ENCODE measurements at regions not wholly inside any gene's neighbourhood (a gene's known extent, or its start where the extent isn't known, plus 50 kb on each side); places are given as distances from the start of the nearest gene placed in this dataset.
"Not testable (repeated sequence)": the region's sequence is repeated elsewhere in the genome, so short reads cannot be mapped to it uniquely, and the experiment has no call there.

DNA sequence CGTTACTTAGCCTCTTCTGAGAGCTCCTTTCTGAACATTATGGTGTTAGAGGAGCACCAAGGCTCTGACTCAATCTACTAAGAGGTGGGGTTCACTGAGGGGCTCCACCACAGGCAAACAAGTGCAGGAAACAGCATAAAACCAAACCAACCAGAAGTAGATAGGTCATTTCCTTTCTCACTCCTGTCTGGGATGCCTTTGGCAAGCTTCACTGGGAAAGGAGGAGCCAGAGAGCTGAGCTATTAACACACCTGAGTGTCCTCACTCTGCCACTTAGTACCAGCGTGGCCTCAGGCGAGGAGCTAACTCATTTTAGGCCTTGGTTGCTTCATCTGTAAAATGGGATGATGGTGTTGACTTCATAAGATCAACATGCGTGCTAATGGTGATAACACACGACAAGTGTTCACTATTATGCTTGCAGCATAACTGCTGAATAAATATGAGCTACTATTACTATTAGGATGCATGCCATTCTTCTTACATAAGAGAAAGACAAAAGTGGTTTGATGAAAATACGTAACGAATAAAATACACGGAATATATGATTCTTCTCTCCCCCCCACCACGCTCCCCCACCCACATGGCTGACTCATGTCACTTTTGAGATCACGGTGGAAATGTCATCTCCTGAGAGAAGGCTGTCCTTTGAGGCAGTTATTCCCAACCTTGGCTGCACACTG, 185.4 kb downstream of the BCAS1 start:
- Histone ChIP-seq H3K9me3 (no peaks in the 10 kb centered on the region), H3K27me3 (replicated peaks in 1 of 2; ENCODE audit: control insufficient read depth in 2 of 2, extremely low read depth in 1 of 2, insufficient read depth in 2 of 2, low read length in 1 of 2) (no peaks in the 10 kb centered on the region), H3K27ac (ENCODE audit: low read length) (no peak overlapping the region), H3K4me1 (ENCODE audit: control insufficient read depth in 1 of 2, extremely low read depth in 1 of 2, insufficient read depth in 2 of 2, low read length in 2 of 2) (peaks cover 4 to 27% of the 10 kb centered on the region in 2 experiments), H3K4me3 (ENCODE audit: control insufficient read depth in 1 of 2, extremely low read depth in 1 of 2, low read length in 1 of 2) (no peak overlapping the region), H3K36me3 (ENCODE audit: control insufficient read depth in 2 of 2, extremely low read depth in 1 of 2, insufficient read depth in 1 of 2, low read length in 1 of 2) (no peaks in the 10 kb centered on the region)
- ATAC-seq (replicated peaks in 1 of 4): peak; percentile 51 to 88 (median 87)
- POLR2A ChIA-PET: no interaction called here
- CTCF ChIA-PET: interaction anchor here (0.5 to 1.6 kb wide), 5 partner anchors 12 to 383 kb away, joined by 3 to 9 read pairs (median 4); no protein-coding TSS in a partner anchor
- Mint-ChIP-seq H3K9me3 (peaks cover 0 to 3% (median 0%) of the 10 kb centered on the region in 3 donors), H3K27me3 (no peaks in the 10 kb centered on the region), H3K27ac (peak overlapping the region; percentile 91 to 95), H3K4me3 (peak overlapping the region in 1 of 3 donors; percentile 62), H3K4me1 (peaks cover 30 to 44% (median 35%) of the 10 kb centered on the region in 3 donors), H3K36me3 (no peaks in the 10 kb centered on the region)
- 40% methylated on average over 1 of the region's 10 CpGs for WGBS (ENCODE audit: insufficient coverage)
- DNase-seq: peak in 6 of 35 experiments; percentile 13 to 34 (median 30)

DNA sequence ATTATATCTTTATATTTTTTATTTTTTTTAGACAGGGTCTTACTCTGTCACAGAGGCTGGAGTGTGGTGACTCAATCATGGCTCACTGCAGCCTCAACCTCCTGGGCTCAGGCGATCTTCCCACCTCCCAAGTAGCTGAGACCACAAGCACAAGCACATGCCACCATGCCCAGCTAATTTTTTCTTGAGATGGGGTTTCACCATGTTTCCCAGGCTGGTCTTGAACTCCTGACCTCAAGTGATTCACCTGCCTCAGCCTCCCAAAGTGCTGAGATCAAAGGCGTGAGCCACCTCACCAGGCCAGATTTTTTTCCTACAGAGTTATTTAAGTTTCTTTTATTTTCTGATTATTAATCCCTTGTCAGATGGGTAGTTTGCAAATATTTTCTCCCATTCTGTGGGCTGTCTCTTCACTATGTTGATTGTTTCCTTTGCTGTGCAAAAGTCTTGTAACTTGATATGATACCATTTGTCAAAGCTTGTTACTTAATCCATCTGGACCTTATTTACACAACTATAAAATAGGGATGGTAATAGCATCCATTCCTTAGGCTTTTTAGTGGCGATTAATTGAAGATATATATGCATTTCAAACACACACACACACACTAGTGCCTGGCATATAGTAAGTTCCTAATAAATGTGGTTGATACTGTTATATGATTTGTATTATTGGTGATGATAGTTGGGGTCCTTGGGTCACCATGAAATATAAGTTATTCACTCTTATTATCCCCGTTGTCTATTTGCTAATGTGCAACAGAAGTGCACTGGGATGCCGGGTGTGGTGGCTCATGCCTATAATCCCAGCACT, 187.1 kb downstream of the BCAS1 start:
- Histone ChIP-seq H3K27ac (ENCODE audit: low read length) (no peak overlapping the region), H3K4me1 (ENCODE audit: control insufficient read depth in 1 of 2, extremely low read depth in 1 of 2, insufficient read depth in 2 of 2, low read length in 2 of 2) (peaks cover 4 to 28% of the 10 kb centered on the region in 2 experiments), H3K27me3 (replicated peaks in 1 of 2; ENCODE audit: control insufficient read depth in 2 of 2, extremely low read depth in 1 of 2, insufficient read depth in 2 of 2, low read length in 1 of 2) (no peaks in the 10 kb centered on the region), H3K4me3 (ENCODE audit: control insufficient read depth in 1 of 2, extremely low read depth in 1 of 2, low read length in 1 of 2) (no peak overlapping the region), H3K9me3 (no peaks in the 10 kb centered on the region), H3K36me3 (ENCODE audit: control insufficient read depth in 2 of 2, extremely low read depth in 1 of 2, insufficient read depth in 1 of 2, low read length in 1 of 2) (no peaks in the 10 kb centered on the region)
- POLR2A ChIA-PET: no interaction called here
- Mint-ChIP-seq H3K36me3 (no peaks in the 10 kb centered on the region), H3K4me3 (no peak overlapping the region), H3K9me3 (peaks cover 0 to 3% (median 0%) of the 10 kb centered on the region in 3 donors), H3K4me1 (peaks cover 21 to 41% (median 36%) of the 10 kb centered on the region in 3 donors), H3K27ac (peak overlapping the region; percentile 31 to 52), H3K27me3 (no peaks in the 10 kb centered on the region)
- DNase-seq (no peak), ATAC-seq (replicated peaks in 1 of 4) (no peak)
- CTCF ChIA-PET: interaction anchor here in 1 of 2 donors (1.3 kb wide), 1 partner anchor 33 kb away, joined by 3 read pairs; no protein-coding TSS in a partner anchor
- WGBS (ENCODE audit: insufficient coverage): 86% methylated on average over 1 of the region's 5 CpGs

DNA sequence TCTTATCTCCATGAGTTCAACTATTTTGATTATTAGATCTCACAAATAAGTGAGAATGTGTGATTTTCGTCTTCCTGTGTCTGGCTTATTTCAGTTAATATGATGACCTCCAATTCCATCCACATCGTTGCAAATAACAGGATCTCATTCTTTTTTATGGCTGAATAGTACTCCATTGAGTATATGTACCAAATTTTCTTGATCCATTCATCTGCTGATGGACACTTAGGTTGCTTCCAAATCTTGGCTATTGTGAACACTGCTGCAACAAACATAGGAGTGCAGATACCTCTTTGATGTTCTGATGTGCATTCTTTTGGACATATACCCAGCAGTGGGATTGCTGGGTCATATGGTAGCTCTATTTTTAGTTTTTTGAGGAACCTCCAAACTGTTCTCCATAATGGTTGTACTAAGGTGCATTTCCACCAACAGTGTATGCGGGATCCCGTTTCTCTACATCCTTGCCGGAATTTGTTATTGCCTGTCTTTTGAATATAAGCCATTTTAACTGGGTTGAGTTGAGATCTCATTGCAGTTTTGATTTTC, 187.9 kb downstream of the BCAS1 start:
- no CpG with 5 or more reads among the region's 5 CpGs for WGBS (ENCODE audit: insufficient coverage)
- H3K27ac Mint-ChIP-seq; H3K27me3 Mint-ChIP-seq; H3K4me3 Mint-ChIP-seq; H3K36me3 Mint-ChIP-seq; H3K27me3 ChIP-seq (replicated peaks in 1 of 2; ENCODE audit: control insufficient read depth in 2 of 2, extremely low read depth in 1 of 2, insufficient read depth in 2 of 2, low read length in 1 of 2); H3K9me3 Mint-ChIP-seq; H3K4me3 ChIP-seq (ENCODE audit: control insufficient read depth in 1 of 2, extremely low read depth in 1 of 2, low read length in 1 of 2); ATAC-seq (replicated peaks in 1 of 4); H3K9me3 ChIP-seq; DNase-seq; H3K36me3 ChIP-seq (ENCODE audit: control insufficient read depth in 2 of 2, extremely low read depth in 1 of 2, insufficient read depth in 1 of 2, low read length in 1 of 2); H3K27ac ChIP-seq (ENCODE audit: low read length): not testable (repeated sequence)
- peaks cover 18 to 34% (median 31%) of the 10 kb centered on the region in 3 donors for H3K4me1 Mint-ChIP-seq
- POLR2A ChIA-PET: interaction anchor here (0.6 kb wide), 2 partner anchors 15 to 95 kb away, joined by 3 read pairs; no protein-coding TSS in a partner anchor
- CTCF ChIA-PET: interaction anchor here in 1 of 2 donors (1.3 kb wide), 1 partner anchor 34 kb away, joined by 3 read pairs; no protein-coding TSS in a partner anchor
- peaks cover 4 to 24% of the 10 kb centered on the region in 2 experiments for H3K4me1 ChIP-seq (ENCODE audit: control insufficient read depth in 1 of 2, extremely low read depth in 1 of 2, insufficient read depth in 2 of 2, low read length in 2 of 2)

DNA sequence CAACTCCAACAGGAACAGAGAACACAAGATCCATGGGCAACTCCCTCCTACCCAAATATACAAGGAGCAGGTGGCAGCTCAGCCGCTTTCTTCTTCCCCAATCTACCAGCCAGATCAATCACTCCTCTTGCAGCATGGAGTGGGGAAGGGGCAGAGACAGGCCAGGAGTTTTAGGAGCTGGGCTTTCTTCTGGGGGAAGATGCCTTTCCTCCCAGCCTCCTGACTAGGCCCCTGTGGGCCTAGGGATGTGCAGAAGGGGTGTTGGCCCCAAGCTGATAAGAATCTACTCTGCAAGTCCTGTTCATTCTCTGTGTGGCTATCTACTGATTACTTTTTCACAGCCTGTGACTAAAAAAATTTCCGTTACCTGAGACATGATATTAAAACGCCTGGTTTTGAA, 189.0 kb downstream of the BCAS1 start:
- DNase-seq (no peak), ATAC-seq (replicated peaks in 1 of 4) (no peak)
- WGBS (ENCODE audit: insufficient coverage): no CpG with 5 or more reads among the region's 3 CpGs
- CTCF ChIA-PET: interaction anchor here (0.5 to 1.8 kb wide), 2 partner anchors 9 to 314 kb away, joined by 3 to 11 read pairs; no protein-coding TSS in a partner anchor
- H3K4me1 Mint-ChIP-seq: peaks cover 18 to 34% (median 31%) of the 10 kb centered on the region in 3 donors
- no peaks in the 10 kb centered on the region for H3K27me3 Mint-ChIP-seq
- no peaks in the 10 kb centered on the region for H3K36me3 Mint-ChIP-seq
- Histone ChIP-seq H3K27ac (ENCODE audit: low read length) (no peak overlapping the region), H3K36me3 (ENCODE audit: control insufficient read depth in 2 of 2, extremely low read depth in 1 of 2, insufficient read depth in 1 of 2, low read length in 1 of 2) (no peaks in the 10 kb centered on the region), H3K9me3 (no peaks in the 10 kb centered on the region), H3K4me1 (ENCODE audit: control insufficient read depth in 1 of 2, extremely low read depth in 1 of 2, insufficient read depth in 2 of 2, low read length in 2 of 2) (peaks cover 4 to 24% of the 10 kb centered on the region in 2 experiments), H3K4me3 (ENCODE audit: control insufficient read depth in 1 of 2, extremely low read depth in 1 of 2, low read length in 1 of 2) (no peak overlapping the region), H3K27me3 (replicated peaks in 1 of 2; ENCODE audit: control insufficient read depth in 2 of 2, extremely low read depth in 1 of 2, insufficient read depth in 2 of 2, low read length in 1 of 2) (no peaks in the 10 kb centered on the region)
- POLR2A ChIA-PET: interaction anchor here (0.6 to 0.8 kb wide), 3 partner anchors 9 to 226 kb away, joined by 3 to 11 read pairs (median 3); no protein-coding TSS in a partner anchor
- peaks cover 0 to 3% (median 0%) of the 10 kb centered on the region in 3 donors for H3K9me3 Mint-ChIP-seq
- H3K4me3 Mint-ChIP-seq: no peak overlapping the region
- H3K27ac Mint-ChIP-seq: no peak overlapping the region

DNA sequence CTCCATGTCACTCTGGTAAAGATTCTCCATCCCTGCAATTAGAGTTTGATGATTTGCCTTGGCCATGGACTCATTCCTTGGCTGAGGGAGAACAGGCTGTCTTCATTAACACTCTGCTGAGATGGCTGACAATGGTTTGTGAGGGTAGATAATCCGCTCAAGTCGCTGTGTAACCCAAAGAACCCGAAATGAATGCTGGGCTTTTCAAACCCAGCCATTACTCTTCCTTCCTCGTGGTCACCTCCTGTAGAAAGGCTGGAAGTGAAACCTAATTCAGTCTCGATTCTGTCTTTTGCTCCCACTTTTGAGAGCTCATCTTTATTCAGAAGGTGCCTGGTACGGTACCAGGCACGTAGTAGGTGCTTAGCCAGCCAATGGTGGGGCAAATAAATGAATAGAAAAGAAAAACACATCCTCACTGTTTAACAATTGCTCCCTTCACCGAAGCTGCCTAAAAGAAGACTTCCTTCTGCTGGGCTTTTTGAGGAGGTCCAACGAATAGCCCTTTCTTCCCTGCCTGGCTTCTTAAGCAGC, 190.2 kb downstream of the BCAS1 start:
- H3K36me3 ChIP-seq (ENCODE audit: control insufficient read depth in 2 of 2, extremely low read depth in 1 of 2, insufficient read depth in 1 of 2, low read length in 1 of 2): no peaks in the 10 kb centered on the region
- CTCF ChIA-PET: interaction anchor here (0.5 to 1.8 kb wide), 4 partner anchors 8 to 767 kb away, joined by 3 to 11 read pairs (median 4); no protein-coding TSS in a partner anchor
- POLR2A ChIA-PET: no interaction called here
- WGBS (ENCODE audit: insufficient coverage): 100% methylated on average over 2 of the region's 9 CpGs
- H3K4me3 ChIP-seq (ENCODE audit: control insufficient read depth in 1 of 2, extremely low read depth in 1 of 2, low read length in 1 of 2): no peak overlapping the region
- no peak for DNase-seq
- H3K27ac Mint-ChIP-seq: peak overlapping the region in 1 of 2 donors; percentile 22
- H3K4me1 ChIP-seq (ENCODE audit: control insufficient read depth in 1 of 2, extremely low read depth in 1 of 2, insufficient read depth in 2 of 2, low read length in 2 of 2): peaks cover 4 to 22% of the 10 kb centered on the region in 2 experiments
- H3K9me3 ChIP-seq: no peaks in the 10 kb centered on the region
- peaks cover 17 to 34% (median 25%) of the 10 kb centered on the region in 3 donors for H3K4me1 Mint-ChIP-seq
- H3K4me3 Mint-ChIP-seq: no peak overlapping the region
- no peaks in the 10 kb centered on the region for H3K27me3 ChIP-seq (replicated peaks in 1 of 2; ENCODE audit: control insufficient read depth in 2 of 2, extremely low read depth in 1 of 2, insufficient read depth in 2 of 2, low read length in 1 of 2)
- H3K27me3 Mint-ChIP-seq: no peaks in the 10 kb centered on the region
- no peak overlapping the region for H3K27ac ChIP-seq (ENCODE audit: low read length)
- no peaks in the 10 kb centered on the region for H3K36me3 Mint-ChIP-seq
- peaks cover 0 to 3% (median 0%) of the 10 kb centered on the region in 3 donors for H3K9me3 Mint-ChIP-seq
- ATAC-seq (replicated peaks in 1 of 4): no peak
